ENCODE measurements at regions not wholly inside any gene's neighbourhood (a gene's known extent, or its start where the extent isn't known, plus 50 kb on each side); places are given as distances from the start of the nearest gene placed in this dataset.

- TF ChIP-seq, protein P1, sequence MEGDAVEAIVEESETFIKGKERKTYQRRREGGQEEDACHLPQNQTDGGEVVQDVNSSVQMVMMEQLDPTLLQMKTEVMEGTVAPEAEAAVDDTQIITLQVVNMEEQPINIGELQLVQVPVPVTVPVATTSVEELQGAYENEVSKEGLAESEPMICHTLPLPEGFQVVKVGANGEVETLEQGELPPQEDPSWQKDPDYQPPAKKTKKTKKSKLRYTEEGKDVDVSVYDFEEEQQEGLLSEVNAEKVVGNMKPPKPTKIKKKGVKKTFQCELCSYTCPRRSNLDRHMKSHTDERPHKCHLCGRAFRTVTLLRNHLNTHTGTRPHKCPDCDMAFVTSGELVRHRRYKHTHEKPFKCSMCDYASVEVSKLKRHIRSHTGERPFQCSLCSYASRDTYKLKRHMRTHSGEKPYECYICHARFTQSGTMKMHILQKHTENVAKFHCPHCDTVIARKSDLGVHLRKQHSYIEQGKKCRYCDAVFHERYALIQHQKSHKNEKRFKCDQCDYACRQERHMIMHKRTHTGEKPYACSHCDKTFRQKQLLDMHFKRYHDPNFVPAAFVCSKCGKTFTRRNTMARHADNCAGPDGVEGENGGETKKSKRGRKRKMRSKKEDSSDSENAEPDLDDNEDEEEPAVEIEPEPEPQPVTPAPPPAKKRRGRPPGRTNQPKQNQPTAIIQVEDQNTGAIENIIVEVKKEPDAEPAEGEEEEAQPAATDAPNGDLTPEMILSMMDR (IDR thresholded peaks at IDR 0.05; ENCODE audit: borderline replicate concordance, extremely low read depth, low read length, poor library complexity, severe bottlenecking): no peak
- no peak for TF ChIP-seq EZH2 (IDR thresholded peaks at IDR 0.05; ENCODE audit: borderline replicate concordance, low read depth, low read length, severe bottlenecking)
These were observed 287.3 kb upstream of the MME start for GRCh38 chr3:154792828-154793227.
